H1 (cell line): ENCODE measurements at regions not wholly inside any gene's neighbourhood (a gene's known extent, or its start where the extent isn't known, plus 50 kb on each side); places are given as distances from the start of the nearest gene placed in this dataset.

Experiments used
- CTCF ChIA-PET: fragments of 300-600 bp; sonication (Branson Sonifier 250); formaldehyde crosslinking; loops from one replicate; lab custom pipeline; 2021; ENCODE audit not compliant: partially characterized antibody; lab: Charles Lee
- POLR2A ChIA-PET: fragments of 300-600 bp; sonication (Branson Sonifier 250); formaldehyde crosslinking; loops from one replicate; lab custom pipeline; 2021; ENCODE audit warnings: inconsistent platforms; ENCODE audit not compliant: partially characterized antibody; lab: Charles Lee
- DNase-seq, 2 experiments: peaks; one replicate each; pipeline versions ENCODE4 v3.0.0 to v3.0.0-alpha.2; 2010 to 2022; ENCODE audit warnings: low spot score in 2 of 2, low read depth in 1 of 2, mixed read lengths in 1 of 2
- FAIRE-seq: peaks from 2 replicates; lab custom pipeline; 2011; peaks lifted over from hg19 to GRCh38; lab: Jason Lieb, UNC
- H2AFZ ChIP-seq: 2 replicates; pipeline ENCODE4 v1.8.1; 2012; ENCODE audit warnings: low read length, inconsistent platforms
- H2AK5ac ChIP-seq: 2 replicates; pipeline ENCODE4 v1.6.1; 2013; ENCODE audit warnings: low read depth, low read length
- H2BK120ac ChIP-seq: replicated peaks from 2 replicates; pipeline ENCODE3; 2013; ENCODE audit warnings: low read depth, low read length, inconsistent platforms
- H2BK12ac ChIP-seq: 2 replicates; pipeline ENCODE4 v1.6.1; 2013; ENCODE audit warnings: low read depth, low read length
- H2BK15ac ChIP-seq: 2 replicates; pipeline ENCODE4 v1.6.1; 2013; ENCODE audit warnings: low read length
- H2BK20ac ChIP-seq: 2 replicates; pipeline ENCODE4 v1.6.1; 2013; ENCODE audit warnings: low read length
- H2BK5ac ChIP-seq: 2 replicates; pipeline ENCODE4 v1.6.1; 2013; ENCODE audit warnings: low read depth, low read length
- H3K14ac ChIP-seq: 2 replicates; pipeline ENCODE4 v1.6.1; 2013; ENCODE audit warnings: inconsistent platforms; ENCODE audit not compliant: insufficient read length
- H3K18ac ChIP-seq: 2 replicates; pipeline ENCODE4 v1.6.1; 2013; ENCODE audit warnings: low read length; ENCODE audit errors: extremely low read depth
- H3K23ac ChIP-seq: 2 replicates; pipeline ENCODE4 v1.6.1; 2013; ENCODE audit warnings: inconsistent platforms; ENCODE audit not compliant: insufficient read length
- H3K23me2 ChIP-seq: 2 replicates; pipeline ENCODE4 v1.6.1; 2013; ENCODE audit warnings: low read depth, low read length
- H3K27ac ChIP-seq: 2 replicates; pipeline ENCODE4 v1.6.1; 2011; ENCODE audit warnings: low read depth, low read length, inconsistent platforms
- H3K27me3 ChIP-seq, 4 experiments: replicated peaks in 1 of 4; 1 replicate in 1 of 4; 2 replicates in 3 of 4; pipeline versions ENCODE4 v1.6.1 to v1.8.1; 2011 to 2013; ENCODE audit warnings: low read length in 3 of 4, mild to moderate bottlenecking in 3 of 4, inconsistent platforms in 2 of 4, mixed read lengths in 2 of 4, moderate library complexity in 1 of 4; ENCODE audit not compliant: control insufficient read depth in 3 of 4, insufficient read depth in 3 of 4; ENCODE audit errors: extremely low read depth in 1 of 4
- H3K36me3 ChIP-seq, 4 experiments: 2 replicates each; pipeline versions ENCODE4 v1.6.1 to v1.8.1; 2011 to 2013; ENCODE audit warnings: mild to moderate bottlenecking in 4 of 4, low read length in 3 of 4, moderate library complexity in 2 of 4, control low read depth in 1 of 4, inconsistent platforms in 1 of 4; ENCODE audit not compliant: insufficient read depth in 4 of 4, control insufficient read depth in 2 of 4
- H3K4ac ChIP-seq: replicated peaks from 2 replicates; pipeline ENCODE3; 2013; ENCODE audit warnings: low read length, low read depth, mixed read lengths, inconsistent platforms; ENCODE audit not compliant: insufficient read length
- H3K4me1 ChIP-seq, 4 experiments: replicated peaks in 1 of 4; 1 replicate in 1 of 4; 2 replicates in 3 of 4; pipeline versions ENCODE4 v1.6.1 to v1.8.1; 2011 to 2013; ENCODE audit warnings: low read length in 3 of 4, inconsistent platforms in 2 of 4, mixed read lengths in 1 of 4; ENCODE audit not compliant: insufficient read depth in 4 of 4, control insufficient read depth in 3 of 4
- H3K4me2 ChIP-seq, 2 experiments: 2 replicates each; pipeline versions ENCODE4 v1.6.1 to v1.8.1; 2011 to 2013; ENCODE audit warnings: low read depth in 2 of 2, low read length in 2 of 2, control low read depth in 1 of 2, inconsistent platforms in 1 of 2, mild to moderate bottlenecking in 1 of 2; ENCODE audit not compliant: insufficient read depth in 1 of 2
- H3K4me3 ChIP-seq, 4 experiments: fragments of 200-600, 300-600 bp in 1 of 4; sonication (generic), shearing (Covaris generic), sonication (Bioruptor Twin) in 1 of 4; 2 replicates each; pipeline versions ENCODE4 v1.5.1 to v1.8.1; 2011 to 2016; ENCODE audit warnings: low read length in 4 of 4, low read depth in 3 of 4, control low read depth in 2 of 4, inconsistent platforms in 2 of 4, mild to moderate bottlenecking in 2 of 4, mixed read lengths in 1 of 4, moderate library complexity in 1 of 4; ENCODE audit not compliant: insufficient read depth in 2 of 4; ENCODE audit errors: extremely low read depth in 1 of 4
- H3K56ac ChIP-seq: replicated peaks from 2 replicates; pipeline ENCODE3; 2013; ENCODE audit warnings: low read depth, mild to moderate bottlenecking, mixed read lengths, low read length, inconsistent platforms; ENCODE audit not compliant: insufficient read length
- H3K79me1 ChIP-seq: 2 replicates; pipeline ENCODE4 v1.6.1; 2013; ENCODE audit warnings: low read depth, low read length, control low read depth
- H3K79me2 ChIP-seq, 2 experiments: 2 replicates each; pipeline versions ENCODE4 v1.6.1 to v1.8.1; 2012 to 2013; ENCODE audit warnings: low read length in 2 of 2, mild to moderate bottlenecking in 2 of 2, inconsistent platforms in 1 of 2; ENCODE audit not compliant: insufficient read depth in 2 of 2, control insufficient read depth in 1 of 2
- H3K9ac ChIP-seq, 4 experiments: replicated peaks in 1 of 4; 1 replicate in 1 of 4; 2 replicates in 3 of 4; pipeline versions ENCODE4 v1.6.1 to v1.8.1; 2011 to 2013; ENCODE audit warnings: low read depth in 3 of 4, low read length in 3 of 4, control low read depth in 2 of 4, mild to moderate bottlenecking in 2 of 4, moderate library complexity in 2 of 4, inconsistent platforms in 1 of 4; ENCODE audit errors: extremely low read depth in 1 of 4
- H3K9me3 ChIP-seq, 2 experiments: 2 replicates each; pipeline versions ENCODE4 v1.6.1 to v1.8.1; 2012 to 2013; ENCODE audit warnings: mild to moderate bottlenecking in 2 of 2, moderate library complexity in 2 of 2, control low read depth in 1 of 2, inconsistent platforms in 1 of 2, low read depth in 1 of 2, low read length in 1 of 2, mixed read lengths in 1 of 2; ENCODE audit not compliant: insufficient read depth in 2 of 2
- H4K20me1 ChIP-seq, 2 experiments: replicated peaks in 1 of 2; 2 replicates each; pipeline versions ENCODE3 to v1.8.1; 2011 to 2013; ENCODE audit warnings: inconsistent platforms in 2 of 2, low read length in 2 of 2, mild to moderate bottlenecking in 1 of 2; ENCODE audit not compliant: insufficient read depth in 2 of 2, control insufficient read depth in 1 of 2
- H4K5ac ChIP-seq: 2 replicates; pipeline ENCODE4 v1.6.1; 2013; ENCODE audit warnings: low read length, low read depth, mixed read lengths, inconsistent platforms; ENCODE audit not compliant: insufficient read length
- H4K8ac ChIP-seq: 2 replicates; pipeline ENCODE4 v1.8.0; 2013; ENCODE audit warnings: mild to moderate bottlenecking, moderate library complexity, low read length, inconsistent platforms; ENCODE audit not compliant: insufficient read depth; ENCODE audit errors: extremely low read depth
- H4K91ac ChIP-seq: replicated peaks from 2 replicates; pipeline ENCODE3; 2013; ENCODE audit warnings: low read length, mixed read lengths, inconsistent platforms; ENCODE audit not compliant: insufficient read length
- ASH2L ChIP-seq: fragments of 200-600, 300-600 bp; sonication (generic); IDR thresholded peaks from one replicate; pipeline ENCODE4 v1.7.1; 2017; ENCODE audit warnings: low read length
- CEBPB ChIP-seq: IDR thresholded peaks from 2 replicates; pipeline ENCODE4 v1.6.1; 2012; ENCODE audit warnings: low read depth, low read length
- CHD2 ChIP-seq: IDR thresholded peaks from 2 replicates; pipeline ENCODE4 v1.6.1; 2012; ENCODE audit warnings: low read length, improper control_type of control experiment
- HDAC2 ChIP-seq, 2 experiments: fragments of 300-600 bp in 1 of 2; sonication (generic) in 1 of 2; IDR thresholded peaks; 2 replicates each; pipeline ENCODE4 v1.6.1; 2011 to 2012; ENCODE audit warnings: low read depth in 2 of 2, low read length in 2 of 2, mild to moderate bottlenecking in 2 of 2, moderate library complexity in 2 of 2, borderline replicate concordance in 1 of 2, inconsistent platforms in 1 of 2
- NANOG ChIP-seq: IDR thresholded peaks from 2 replicates; pipeline ENCODE4 v1.6.1; 2011; ENCODE audit warnings: low read length, low read depth, mild to moderate bottlenecking, inconsistent platforms; ENCODE audit not compliant: insufficient read depth, poor library complexity, severe bottlenecking
- NRF1 ChIP-seq: IDR thresholded peaks from 2 replicates; pipeline ENCODE4 v1.6.1; 2011; ENCODE audit warnings: mild to moderate bottlenecking, low read depth, low read length, improper control_type of control experiment
- RFX5 ChIP-seq: IDR thresholded peaks from 2 replicates; pipeline ENCODE4 v1.6.1; 2011; ENCODE audit warnings: low read depth, low read length, improper control_type of control experiment, borderline replicate concordance
- RXRA ChIP-seq: IDR thresholded peaks from 2 replicates; pipeline ENCODE4 v1.6.1; 2011; ENCODE audit warnings: low read depth, mild to moderate bottlenecking, low read length, moderate library complexity; ENCODE audit not compliant: insufficient read depth
- SP2 ChIP-seq: IDR thresholded peaks from 2 replicates; pipeline ENCODE4 v1.6.1; 2012; ENCODE audit warnings: mild to moderate bottlenecking, low read length, inconsistent platforms
- SUZ12 ChIP-seq: fragments of 200-600 bp; sonication (generic); IDR thresholded peaks from 2 replicates; pipeline ENCODE4 v1.6.1; 2012; ENCODE audit warnings: mild to moderate bottlenecking, inconsistent platforms, low read length, moderate library complexity, mixed read lengths
- TAF1 ChIP-seq: IDR thresholded peaks from 2 replicates; pipeline ENCODE4 v1.6.1; 2011; ENCODE audit warnings: mild to moderate bottlenecking, low read depth, low read length
- USF2 ChIP-seq: IDR thresholded peaks from 2 replicates; pipeline ENCODE4 v1.6.1; 2011; ENCODE audit warnings: low read length, improper control_type of control experiment
- WGBS, 2 experiments: shearing (Covaris generic) in 1 of 2; methylation state at CpG; one replicate each; pipeline versions ENCODE4 v1.1.6 to v1.1.7; 2013 to 2015; ENCODE audit warnings: low lambda C conversion rate in 2 of 2, mixed read lengths in 2 of 2, inconsistent platforms in 1 of 2, low coverage in 1 of 2, missing lambda C conversion rate in 1 of 2; ENCODE audit not compliant: insufficient replicate concordance in 2 of 2, insufficient coverage in 1 of 2, insufficient read length in 1 of 2; ENCODE audit errors: extremely low coverage in 1 of 2, missing lambda C conversion rate in 1 of 2; 5-methylcytosine and 5-hydroxymethylcytosine counted together

GRCh38 chr18:43720041-43720440 lies 442.8 kb upstream of the SYT4 start:
- no peak overlapping the region for H2AK5ac ChIP-seq
- no peak overlapping the region for H4K8ac ChIP-seq
- DNase-seq: no peak
- H3K36me3 ChIP-seq: no peaks in the 10 kb centered on the region
- no peak overlapping the region for H4K5ac ChIP-seq
- FAIRE-seq: no peak
- H3K79me2 ChIP-seq: no peaks in the 10 kb centered on the region
- CTCF ChIA-PET: no interaction called here
- H2BK20ac ChIP-seq: no peak overlapping the region
- no peaks in the 10 kb centered on the region for H3K27me3 ChIP-seq
- POLR2A ChIA-PET: no interaction called here
- H3K14ac ChIP-seq: no peak overlapping the region
- H3K4me1 ChIP-seq: no peaks in the 10 kb centered on the region
- no peak overlapping the region for H3K4me3 ChIP-seq
- no peak overlapping the region for H4K91ac ChIP-seq
- no peak overlapping the region for H3K23ac ChIP-seq
- H3K9ac ChIP-seq: no peak overlapping the region
- H3K27ac ChIP-seq: no peak overlapping the region
- no peak overlapping the region for H3K18ac ChIP-seq
- H3K9me3 ChIP-seq: no peaks in the 10 kb centered on the region
- H3K56ac ChIP-seq: no peak overlapping the region
- H2AFZ ChIP-seq: no peak overlapping the region
- no peaks in the 10 kb centered on the region for H3K79me1 ChIP-seq
- 91% methylated on average over 2 of the region's 2 CpGs; no CpG with 5 or more reads in 1 of the 2 experiments for WGBS, 2 experiments
- H3K23me2 ChIP-seq: no peaks in the 10 kb centered on the region
- no peak overlapping the region for H2BK120ac ChIP-seq
- no peak overlapping the region for H2BK12ac ChIP-seq
- no peak overlapping the region for H2BK15ac ChIP-seq
- no peak overlapping the region for H2BK5ac ChIP-seq
- no peaks in the 10 kb centered on the region for H4K20me1 ChIP-seq
- no peak overlapping the region for H3K4ac ChIP-seq
- H3K4me2 ChIP-seq: no peak overlapping the region
- TF ChIP-seq SUZ12 (no peak), TAF1 (no peak), ASH2L (no peak), NRF1 (no peak), RXRA (no peak), HDAC2 (IDR thresholded peaks at IDR 0.05; ENCODE audit: borderline replicate concordance in 1 of 2, low read depth in 2 of 2, low read length in 2 of 2) (no peak), CEBPB (no peak), RFX5 (no peak), CHD2 (no peak), USF2 (no peak), SP2 (no peak), NANOG (no peak)
